Body of pancreas (tissue), 4 donors: ENCODE measurements at regions not wholly inside any gene's neighbourhood (a gene's known extent, or its start where the extent isn't known, plus 50 kb on each side); places are given as distances from the start of the nearest gene placed in this dataset.
A peak's percentile ranks its signal among the peaks of the same experiment; 100 is the strongest.

ENCODE experiments used
- ATAC-seq: fragments of 150-250 bp; one replicate; pipeline ENCODE4 v1.9.1; 2016
- DNase-seq, 4 donors: peaks; one replicate each; pipeline ENCODE4 v3.0.0-alpha.2; 2019
- H3K27ac ChIP-seq, 4 donors: fragments of 200-600 bp; sonication (generic); 1 replicate in 3 of 4; 2 replicates in 1 of 4; pipeline versions ENCODE4 v1.5.1 to v1.6.1; 2016 to 2019; ENCODE audit warnings: mild to moderate bottlenecking in 1 of 4, mixed read lengths in 1 of 4, moderate library complexity in 1 of 4
- H3K27me3 ChIP-seq, 2 donors: fragments of 200-600 bp; sonication (generic); one replicate each; pipeline ENCODE4 v1.6.0; 2016; ENCODE audit warnings: mild to moderate bottlenecking in 1 of 2
- H3K36me3 ChIP-seq, 2 donors: fragments of 200-600 bp; sonication (generic); replicated peaks in 1 of 2; 2 replicates each; pipeline ENCODE4 v1.5.1; 2016; ENCODE audit warnings: low read depth in 2 of 2; ENCODE audit not compliant: insufficient read depth in 1 of 2
- H3K4me1 ChIP-seq: fragments of 200-600 bp; sonication (generic); one replicate; pipeline ENCODE4 v1.6.0; 2016
- H3K4me3 ChIP-seq, 2 donors: fragments of 200-600 bp; sonication (generic); 1 replicate in 1 of 2; 2 replicates in 1 of 2; pipeline ENCODE4 v1.5.1; 2016 to 2019
- H3K9me3 ChIP-seq, 3 donors: fragments of 200-600 bp; sonication (generic); 1 replicate in 2 of 3; 2 replicates in 1 of 3; pipeline ENCODE4 v1.5.1; 2016
- CTCF ChIP-seq, 7 experiments: fragments of 450-650 bp in 4 of 7; fragments of 200-600 bp in 3 of 7; sonication (generic) in 3 of 7; IDR thresholded peaks; one replicate each; pipeline ENCODE4 v1.5.1; 2016 to 2019; ENCODE audit warnings: antibody characterized with exemption in 7 of 7
- POLR2A ChIP-seq, 3 donors: fragments of 450-650 bp; IDR thresholded peaks; one replicate each; pipeline ENCODE4 v1.6.1; 2016; ENCODE audit warnings: antibody characterized with exemption in 3 of 3, mild to moderate bottlenecking in 2 of 3
- WGBS, 2 donors: methylation state at CpG; one replicate each; pipeline ENCODE4 v1.1.5; 2017; 5-methylcytosine and 5-hydroxymethylcytosine counted together
- intact Hi-C: fragments of 100-400 bp; cut with DNase I; formaldehyde crosslinking; loops from one replicate; pipeline ENCODE4 v1.15.1; 2023

- Histone ChIP-seq H3K4me3 (no peak overlapping the region), H3K4me1 (no peaks in the 10 kb centered on the region), H3K27ac (no peak overlapping the region), H3K27me3 (no peaks in the 10 kb centered on the region), H3K36me3 (no peaks in the 10 kb centered on the region), H3K9me3 (peaks cover 0 to 6% (median 0%) of the 10 kb centered on the region in 3 donors)
- no peak for DNase-seq
- ATAC-seq = no peak
- TF ChIP-seq CTCF (IDR thresholded peaks at IDR 0.05) = no peak
- no peak for TF ChIP-seq POLR2A (IDR thresholded peaks at IDR 0.05)
- 51 to 65% methylated on average over 4 of the region's 4 CpGs for WGBS, 2 donors
- intact Hi-C loops = no loop called here
These were observed 109.1 kb upstream of the LMO4 start for GRCh38 chr1:87219626-87220025.

- H3K27me3 ChIP-seq = no peaks in the 10 kb centered on the region
- DNase-seq (no peak), ATAC-seq (no peak)
- peaks cover 1% of the 10 kb centered on the region for H3K4me1 ChIP-seq
- H3K9me3 ChIP-seq = no peaks in the 10 kb centered on the region
- no peak overlapping the region for H3K4me3 ChIP-seq
- WGBS, 2 donors = 74 to 75% methylated on average over 1 of the region's 1 CpG
- TF ChIP-seq POLR2A (IDR thresholded peaks at IDR 0.05) (no peak), CTCF (IDR thresholded peaks at IDR 0.05) (no peak)
- no peak overlapping the region for H3K27ac ChIP-seq
- H3K36me3 ChIP-seq = no peaks in the 10 kb centered on the region
- intact Hi-C loops = no loop called here
These were observed 107.7 kb upstream of the LMO4 start for GRCh38 chr1:87220993-87221392.

GRCh38 chr1:87224201-87224600, 104.5 kb upstream of the LMO4 start:
- no peak for TF ChIP-seq POLR2A (IDR thresholded peaks at IDR 0.05)
- TF ChIP-seq CTCF (IDR thresholded peaks at IDR 0.05) = no peak
- Histone ChIP-seq H3K27ac (no peak overlapping the region), H3K4me3 (no peak overlapping the region), H3K36me3 (no peaks in the 10 kb centered on the region), H3K9me3 (no peaks in the 10 kb centered on the region), H3K4me1 (peaks cover 3% of the 10 kb centered on the region), H3K27me3 (no peaks in the 10 kb centered on the region)
- DNase-seq (peak in 1 of 4 donors; percentile 7), ATAC-seq (no peak)
- WGBS, 2 donors = 78 to 89% methylated on average over 2 of the region's 2 CpGs
- intact Hi-C loops = no loop called here

GRCh38 chr1:87225171-87225570, 103.5 kb upstream of the LMO4 start:
- WGBS, 2 donors = 72 to 84% methylated on average over 3 of the region's 3 CpGs
- Histone ChIP-seq H3K4me1 (peaks cover 3% of the 10 kb centered on the region), H3K9me3 (no peaks in the 10 kb centered on the region), H3K4me3 (no peak overlapping the region), H3K27ac (peak overlapping the region; percentile 28 to 82 (median 70)), H3K27me3 (no peaks in the 10 kb centered on the region), H3K36me3 (no peaks in the 10 kb centered on the region)
- intact Hi-C loops = no loop called here
- no peak for ATAC-seq
- no peak for DNase-seq
- TF ChIP-seq CTCF (IDR thresholded peaks at IDR 0.05) (no peak), POLR2A (IDR thresholded peaks at IDR 0.05) (no peak)

- Histone ChIP-seq H3K27ac (peak overlapping the region; percentile 59 to 82 (median 70)), H3K9me3 (no peaks in the 10 kb centered on the region), H3K4me1 (peaks cover 3% of the 10 kb centered on the region), H3K4me3 (no peak overlapping the region), H3K27me3 (no peaks in the 10 kb centered on the region), H3K36me3 (no peaks in the 10 kb centered on the region)
- peak; percentile 93 for ATAC-seq
- intact Hi-C loops = no loop called here
- peak; percentile 69 to 84 (median 78) for DNase-seq
- TF ChIP-seq POLR2A (IDR thresholded peaks at IDR 0.05) = peak in 1 of 3 donors; percentile 20
- no peak for TF ChIP-seq CTCF (IDR thresholded peaks at IDR 0.05)
- 23 to 33% methylated on average over 8 of the region's 8 CpGs for WGBS, 2 donors
These were observed 102.3 kb upstream of the LMO4 start for GRCh38 chr1:87226341-87226760.
